ENCODE measurements at regions not wholly inside any gene's neighbourhood (a gene's known extent, or its start where the extent isn't known, plus 50 kb on each side); places are given as distances from the start of the nearest gene placed in this dataset.

- Histone ChIP-seq H3K9ac (ENCODE audit: insufficient read length, low read depth) (no peak overlapping the region), H3K9me3 (ENCODE audit: insufficient read depth, low read length) (peaks cover 10% of the 10 kb centered on the region; the same call in 1 of the 2 replicates), H3K36me3 (ENCODE audit: insufficient read depth, insufficient read length, low read length) (no peaks in the 10 kb centered on the region), H3K4me3 (ENCODE audit: insufficient read length, low read depth) (no peak overlapping the region), H3K4me1 (ENCODE audit: insufficient read depth, insufficient read length) (no peaks in the 10 kb centered on the region), H3K27me3 (ENCODE audit: insufficient read depth, insufficient read length) (no peaks in the 10 kb centered on the region)
- DNase-seq (ENCODE audit: low read depth, low spot score) = no peak
- TF ChIP-seq SUZ12 (IDR thresholded peaks at IDR 0.05; ENCODE audit: extremely low read depth, insufficient read depth, insufficient read length) = no peak
- TF ChIP-seq YY1 (IDR thresholded peaks at IDR 0.05; ENCODE audit: insufficient read depth, insufficient read length) = no peak
- TF ChIP-seq ZNF274 (IDR thresholded peaks at IDR 0.05; ENCODE audit: low read depth, low read length) = no peak
These were observed 188.1 kb downstream of the ARL4C start for GRCh38 chr2:234308813-234309195.

- H3K9ac ChIP-seq (ENCODE audit: insufficient read length, low read depth) = no peak overlapping the region
- H3K4me3 ChIP-seq (ENCODE audit: insufficient read length, low read depth) = no peak overlapping the region
- DNase-seq (ENCODE audit: low read depth, low spot score) = no peak
- no peaks in the 10 kb centered on the region for H3K27me3 ChIP-seq (ENCODE audit: insufficient read depth, insufficient read length)
- H3K36me3 ChIP-seq (ENCODE audit: insufficient read depth, insufficient read length, low read length) = no peaks in the 10 kb centered on the region
- TF ChIP-seq YY1 (IDR thresholded peaks at IDR 0.05; ENCODE audit: insufficient read depth, insufficient read length) = no peak
- no peak for TF ChIP-seq ZNF274 (IDR thresholded peaks at IDR 0.05; ENCODE audit: low read depth, low read length)
- TF ChIP-seq SUZ12 (IDR thresholded peaks at IDR 0.05; ENCODE audit: extremely low read depth, insufficient read depth, insufficient read length) = no peak
- peaks cover 10% of the 10 kb centered on the region; the same call in 1 of the 2 replicates for H3K9me3 ChIP-seq (ENCODE audit: insufficient read depth, low read length)
- no peaks in the 10 kb centered on the region for H3K4me1 ChIP-seq (ENCODE audit: insufficient read depth, insufficient read length)
These were observed 188.6 kb downstream of the ARL4C start for GRCh38 chr2:234308073-234308812.

- no peak overlapping the region for H3K4me3 ChIP-seq (ENCODE audit: insufficient read length, low read depth)
- no peaks in the 10 kb centered on the region for H3K36me3 ChIP-seq (ENCODE audit: insufficient read depth, insufficient read length, low read length)
- H3K9ac ChIP-seq (ENCODE audit: insufficient read length, low read depth) = no peak overlapping the region
- DNase-seq (ENCODE audit: low read depth, low spot score) = no peak
- peaks cover 10% of the 10 kb centered on the region; the same call in 1 of the 2 replicates for H3K9me3 ChIP-seq (ENCODE audit: insufficient read depth, low read length)
- no peak for TF ChIP-seq ZNF274 (IDR thresholded peaks at IDR 0.05; ENCODE audit: low read depth, low read length)
- TF ChIP-seq YY1 (IDR thresholded peaks at IDR 0.05; ENCODE audit: insufficient read depth, insufficient read length) = no peak
- no peak for TF ChIP-seq SUZ12 (IDR thresholded peaks at IDR 0.05; ENCODE audit: extremely low read depth, insufficient read depth, insufficient read length)
- peaks cover 3% of the 10 kb centered on the region for H3K4me1 ChIP-seq (ENCODE audit: insufficient read depth, insufficient read length)
- no peaks in the 10 kb centered on the region for H3K27me3 ChIP-seq (ENCODE audit: insufficient read depth, insufficient read length)
These were observed 189.4 kb downstream of the ARL4C start for GRCh38 chr2:234307322-234307961.

GRCh38 chr2:234306426-234307173 is 190.3 kb downstream of the ARL4C start:
- no peak for TF ChIP-seq ZNF274 (IDR thresholded peaks at IDR 0.05; ENCODE audit: low read depth, low read length)
- no peak for TF ChIP-seq YY1 (IDR thresholded peaks at IDR 0.05; ENCODE audit: insufficient read depth, insufficient read length)
- TF ChIP-seq SUZ12 (IDR thresholded peaks at IDR 0.05; ENCODE audit: extremely low read depth, insufficient read depth, insufficient read length) = no peak
- DNase-seq (ENCODE audit: low read depth, low spot score) = no peak

GRCh38 chr2:234305846-234306245 is 191.0 kb downstream of the ARL4C start:
- peaks cover 10% of the 10 kb centered on the region; the same call in 1 of the 2 replicates for H3K9me3 ChIP-seq (ENCODE audit: insufficient read depth, low read length)
- no peaks in the 10 kb centered on the region for H3K27me3 ChIP-seq (ENCODE audit: insufficient read depth, insufficient read length)
- no peak overlapping the region for H3K9ac ChIP-seq (ENCODE audit: insufficient read length, low read depth)
- no peak for DNase-seq (ENCODE audit: low read depth, low spot score)
- H3K4me1 ChIP-seq (ENCODE audit: insufficient read depth, insufficient read length) = peaks cover 11% of the 10 kb centered on the region
- no peak for TF ChIP-seq ZNF274 (IDR thresholded peaks at IDR 0.05; ENCODE audit: low read depth, low read length)
- TF ChIP-seq YY1 (IDR thresholded peaks at IDR 0.05; ENCODE audit: insufficient read depth, insufficient read length) = no peak
- TF ChIP-seq SUZ12 (IDR thresholded peaks at IDR 0.05; ENCODE audit: extremely low read depth, insufficient read depth, insufficient read length) = no peak
- no peak overlapping the region for H3K4me3 ChIP-seq (ENCODE audit: insufficient read length, low read depth)
- H3K36me3 ChIP-seq (ENCODE audit: insufficient read depth, insufficient read length, low read length) = no peaks in the 10 kb centered on the region

More at GRCh38 chr2:234306426-234307173, 190.3 kb downstream of the ARL4C start:
- peaks cover 10% of the 10 kb centered on the region for H3K4me1 ChIP-seq (ENCODE audit: insufficient read depth, insufficient read length)
- H3K9me3 ChIP-seq (ENCODE audit: insufficient read depth, low read length) = peaks cover 10% of the 10 kb centered on the region; the same call in 1 of the 2 replicates
- no peaks in the 10 kb centered on the region for H3K36me3 ChIP-seq (ENCODE audit: insufficient read depth, insufficient read length, low read length)
- no peak overlapping the region for H3K4me3 ChIP-seq (ENCODE audit: insufficient read length, low read depth)
- H3K9ac ChIP-seq (ENCODE audit: insufficient read length, low read depth) = no peak overlapping the region
- H3K27me3 ChIP-seq (ENCODE audit: insufficient read depth, insufficient read length) = no peaks in the 10 kb centered on the region

GRCh38 chr2:234304950-234305349 is 191.9 kb downstream of the ARL4C start:
- peaks cover 10% of the 10 kb centered on the region; the same call in 1 of the 2 replicates for H3K9me3 ChIP-seq (ENCODE audit: insufficient read depth, low read length)
- H3K4me3 ChIP-seq (ENCODE audit: insufficient read length, low read depth) = no peak overlapping the region
- peaks cover 11% of the 10 kb centered on the region for H3K4me1 ChIP-seq (ENCODE audit: insufficient read depth, insufficient read length)
- no peaks in the 10 kb centered on the region for H3K27me3 ChIP-seq (ENCODE audit: insufficient read depth, insufficient read length)
- no peak for TF ChIP-seq ZNF274 (IDR thresholded peaks at IDR 0.05; ENCODE audit: low read depth, low read length)
- peak; percentile 32 for TF ChIP-seq YY1 (IDR thresholded peaks at IDR 0.05; ENCODE audit: insufficient read depth, insufficient read length)
- no peak for TF ChIP-seq SUZ12 (IDR thresholded peaks at IDR 0.05; ENCODE audit: extremely low read depth, insufficient read depth, insufficient read length)
- peak; percentile 85 for DNase-seq (ENCODE audit: low read depth, low spot score)
- no peak overlapping the region for H3K9ac ChIP-seq (ENCODE audit: insufficient read length, low read depth)
- no peaks in the 10 kb centered on the region for H3K36me3 ChIP-seq (ENCODE audit: insufficient read depth, insufficient read length, low read length)

Measured in NT2/D1 (cell line).